ENCODE measurements at regions not wholly inside any gene's neighbourhood (a gene's known extent, or its start where the extent isn't known, plus 50 kb on each side); places are given as distances from the start of the nearest gene placed in this dataset.

DNA sequence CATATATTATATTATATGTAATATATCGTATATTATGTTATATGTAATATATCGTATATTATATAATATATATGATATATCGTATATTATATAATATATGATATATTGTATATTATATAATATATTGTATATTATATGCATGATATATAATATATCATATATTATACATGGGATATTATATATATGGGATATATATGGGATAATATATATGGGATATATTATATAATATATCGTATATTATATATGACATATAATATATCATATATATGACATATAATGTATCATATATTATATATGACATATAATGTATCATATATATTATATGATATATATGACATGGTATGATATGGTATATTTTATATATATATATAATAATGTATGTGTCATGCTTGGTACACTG is 79.5 kb upstream of the CALM2 start:
- Histone ChIP-seq H3K9me3 (no peaks in the 10 kb centered on the region), H3K27me3 (no peaks in the 10 kb centered on the region), H4K20me1 (no peaks in the 10 kb centered on the region), H3K4me2 (no peak overlapping the region), H3K27ac (no peak overlapping the region), H3K4me1 (peaks cover 19% of the 10 kb centered on the region), H3K36me3 (no peaks in the 10 kb centered on the region), H3K9ac (no peak overlapping the region), H3K4me3 (no peak overlapping the region)
- TF ChIP-seq Cebpa-rat (IDR thresholded peaks at IDR 0.05): no peak

DNA sequence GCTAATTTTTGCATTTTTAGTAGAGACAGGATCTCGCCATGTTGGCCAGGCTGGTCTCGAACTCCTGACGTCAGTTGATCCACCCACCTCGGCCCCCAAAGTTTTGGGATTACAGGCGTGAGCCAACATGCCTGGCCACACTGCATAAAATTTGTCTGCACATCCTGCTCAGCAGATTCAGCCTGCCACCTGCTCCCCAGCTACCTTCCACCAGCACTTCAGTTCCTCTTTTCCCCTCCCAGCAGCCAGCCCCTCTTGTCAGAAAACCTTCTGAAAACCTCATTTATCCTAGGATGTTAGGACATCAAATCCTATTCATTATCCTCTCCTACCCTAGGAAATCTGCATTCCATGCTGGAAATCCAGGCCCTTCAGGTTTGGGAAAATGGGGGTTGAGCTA is 78.2 kb upstream of the CALM2 start:
- H3K27me3 ChIP-seq: no peaks in the 10 kb centered on the region
- no peak overlapping the region for H3K9ac ChIP-seq
- no peak overlapping the region for H3K4me2 ChIP-seq
- no peaks in the 10 kb centered on the region for H3K9me3 ChIP-seq
- TF ChIP-seq Cebpa-rat (IDR thresholded peaks at IDR 0.05): no peak
- no peaks in the 10 kb centered on the region for H3K36me3 ChIP-seq
- H4K20me1 ChIP-seq: no peaks in the 10 kb centered on the region
- H3K4me1 ChIP-seq: peaks cover 23% of the 10 kb centered on the region
- no peak overlapping the region for H3K27ac ChIP-seq
- H3K4me3 ChIP-seq: no peak overlapping the region

- no peak overlapping the region for H3K4me2 ChIP-seq
- H3K36me3 ChIP-seq: no peaks in the 10 kb centered on the region
- H4K20me1 ChIP-seq: no peaks in the 10 kb centered on the region
- H3K27ac ChIP-seq: no peak overlapping the region
- H3K4me3 ChIP-seq: no peak overlapping the region
- no peaks in the 10 kb centered on the region for H3K9me3 ChIP-seq
- no peak for TF ChIP-seq Cebpa-rat (IDR thresholded peaks at IDR 0.05)
- H3K9ac ChIP-seq: no peak overlapping the region
- peaks cover 21% of the 10 kb centered on the region for H3K4me1 ChIP-seq
- no peaks in the 10 kb centered on the region for H3K27me3 ChIP-seq
These were observed 77.1 kb upstream of the CALM2 start for GRCh38 chr2:47253447-47253846.

DNA sequence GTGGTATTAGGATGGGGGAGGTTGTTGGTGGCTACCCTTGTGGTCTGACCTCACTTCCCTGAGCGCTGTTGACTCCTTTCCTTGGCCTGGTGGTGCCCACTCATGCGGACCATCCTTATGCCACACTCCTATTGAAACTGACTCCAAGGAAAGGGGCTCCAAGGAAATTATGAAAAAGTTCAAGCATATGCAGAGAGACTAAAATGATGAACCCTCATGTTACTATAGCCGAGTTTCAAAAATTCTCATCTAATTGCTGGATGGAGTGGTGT is 75.0 kb upstream of the CALM2 start:
- Histone ChIP-seq H3K36me3 (no peaks in the 10 kb centered on the region), H3K9me3 (no peaks in the 10 kb centered on the region), H3K4me1 (peaks cover 12% of the 10 kb centered on the region), H3K27ac (no peak overlapping the region), H3K27me3 (no peaks in the 10 kb centered on the region), H4K20me1 (no peaks in the 10 kb centered on the region), H3K4me3 (no peak overlapping the region), H3K9ac (no peak overlapping the region), H3K4me2 (peak overlapping the region; percentile 36)
- no peak for TF ChIP-seq Cebpa-rat (IDR thresholded peaks at IDR 0.05)

GRCh38 chr2:47250586-47251403 is 74.5 kb upstream of the CALM2 start:
- TF ChIP-seq Cebpa-rat (IDR thresholded peaks at IDR 0.05): no peak
- peaks cover 12% of the 10 kb centered on the region for H3K4me1 ChIP-seq
- H3K27ac ChIP-seq: no peak overlapping the region
- no peaks in the 10 kb centered on the region for H4K20me1 ChIP-seq
- H3K4me2 ChIP-seq: peak overlapping the region; percentile 36
- no peak overlapping the region for H3K4me3 ChIP-seq
- H3K27me3 ChIP-seq: no peaks in the 10 kb centered on the region
- no peak overlapping the region for H3K9ac ChIP-seq
- no peaks in the 10 kb centered on the region for H3K36me3 ChIP-seq
- no peaks in the 10 kb centered on the region for H3K9me3 ChIP-seq

GRCh38 chr2:47249931-47250330 is 73.6 kb upstream of the CALM2 start:
- Histone ChIP-seq H3K9ac (no peak overlapping the region), H3K27me3 (no peaks in the 10 kb centered on the region), H3K4me1 (peaks cover 12% of the 10 kb centered on the region)

GRCh38 chr2:47249157-47249900 is 73.0 kb upstream of the CALM2 start:
- no peak overlapping the region for H3K27ac ChIP-seq
- H3K4me3 ChIP-seq: no peak overlapping the region

More at GRCh38 chr2:47249931-47250330, 73.6 kb upstream of the CALM2 start:
- H3K27ac ChIP-seq: no peak overlapping the region
- no peaks in the 10 kb centered on the region for H3K36me3 ChIP-seq
- no peak overlapping the region for H3K4me2 ChIP-seq
- no peaks in the 10 kb centered on the region for H4K20me1 ChIP-seq
- no peak overlapping the region for H3K4me3 ChIP-seq
- no peak for TF ChIP-seq Cebpa-rat (IDR thresholded peaks at IDR 0.05)
- H3K9me3 ChIP-seq: no peaks in the 10 kb centered on the region

GRCh38 chr2:47243596-47244323 is 67.4 kb upstream of the CALM2 start:
- Histone ChIP-seq H3K27ac (no peak overlapping the region), H4K20me1 (no peaks in the 10 kb centered on the region), H3K27me3 (no peaks in the 10 kb centered on the region), H3K4me1 (no peaks in the 10 kb centered on the region), H3K4me2 (no peak overlapping the region), H3K4me3 (no peak overlapping the region), H3K9ac (no peak overlapping the region), H3K9me3 (no peaks in the 10 kb centered on the region), H3K36me3 (no peaks in the 10 kb centered on the region)
- no peak for TF ChIP-seq Cebpa-rat (IDR thresholded peaks at IDR 0.05)

More at GRCh38 chr2:47249157-47249900, 73.0 kb upstream of the CALM2 start:
- Histone ChIP-seq H4K20me1 (no peaks in the 10 kb centered on the region), H3K4me2 (no peak overlapping the region), H3K9ac (no peak overlapping the region), H3K4me1 (peaks cover 12% of the 10 kb centered on the region), H3K36me3 (no peaks in the 10 kb centered on the region), H3K9me3 (no peaks in the 10 kb centered on the region), H3K27me3 (no peaks in the 10 kb centered on the region)
- TF ChIP-seq Cebpa-rat (IDR thresholded peaks at IDR 0.05): no peak

- Histone ChIP-seq H3K9ac (no peak overlapping the region), H3K4me1 (no peaks in the 10 kb centered on the region), H3K27ac (no peak overlapping the region), H3K9me3 (no peaks in the 10 kb centered on the region), H4K20me1 (no peaks in the 10 kb centered on the region), H3K4me3 (no peak overlapping the region), H3K4me2 (no peak overlapping the region), H3K27me3 (no peaks in the 10 kb centered on the region), H3K36me3 (no peaks in the 10 kb centered on the region)
- TF ChIP-seq Cebpa-rat (IDR thresholded peaks at IDR 0.05): no peak
These were observed 65.4 kb upstream of the CALM2 start for GRCh38 chr2:47241715-47242114.

Data from BLaER1 (cell line).